ENCODE measurements at regions not wholly inside any gene's neighbourhood (a gene's known extent, or its start where the extent isn't known, plus 50 kb on each side); places are given as distances from the start of the nearest gene placed in this dataset.
"Not testable (repeated sequence)": the region's sequence is repeated elsewhere in the genome, so short reads cannot be mapped to it uniquely, and the experiment has no call there.

GRCh38 chr3:25957026-25957425, 167.1 kb downstream of the OXSM start:
- no peak for DNase-seq

- DNase-seq = no peak
These were observed 170.9 kb downstream of the OXSM start for GRCh38 chr3:25960776-25961175.

GRCh38 chr3:25962255-25962654, 172.4 kb downstream of the OXSM start:
- no peak for DNase-seq

- DNase-seq = no peak
These were observed 174.3 kb downstream of the OXSM start for GRCh38 chr3:25964141-25964540.

- no peak for DNase-seq
These were observed 177.5 kb downstream of the OXSM start for GRCh38 chr3:25967385-25967784.

- no peak for DNase-seq
These were observed 181.8 kb downstream of the OXSM start for GRCh38 chr3:25971736-25972135.

- no peak for DNase-seq
These were observed 183.2 kb downstream of the OXSM start for GRCh38 chr3:25973122-25973521.

GRCh38 chr3:25982756-25983155, 192.9 kb downstream of the OXSM start:
- DNase-seq = no peak

- DNase-seq = no peak
These were observed 195.7 kb downstream of the OXSM start for GRCh38 chr3:25985621-25986020.

GRCh38 chr3:25992606-25993005, 202.7 kb downstream of the OXSM start:
- no peak for DNase-seq

GRCh38 chr3:26004172-26004571, 214.3 kb downstream of the OXSM start:
- no peak for DNase-seq

- no peak for DNase-seq
These were observed 221.4 kb downstream of the OXSM start for GRCh38 chr3:26011276-26011675.

GRCh38 chr3:26012241-26012745, 222.4 kb downstream of the OXSM start:
- DNase-seq = no peak

- no peak for DNase-seq
These were observed 225.9 kb downstream of the OXSM start for GRCh38 chr3:26015752-26016151.

GRCh38 chr3:26018889-26019288, 229.0 kb downstream of the OXSM start:
- no peak for DNase-seq

GRCh38 chr3:26024206-26024605, 234.3 kb downstream of the OXSM start:
- not testable (repeated sequence) for DNase-seq

- no peak for DNase-seq
These were observed 239.4 kb downstream of the OXSM start for GRCh38 chr3:26029321-26029720.

- not testable (repeated sequence) for DNase-seq
These were observed 252.2 kb downstream of the OXSM start for GRCh38 chr3:26042126-26042525.

GRCh38 chr3:26049951-26050350, 260.1 kb downstream of the OXSM start:
- no peak for DNase-seq

GRCh38 chr3:26050776-26051175, 260.9 kb downstream of the OXSM start:
- no peak for DNase-seq

GRCh38 chr3:26058901-26059321, 269.0 kb downstream of the OXSM start:
- no peak for DNase-seq

- no peak for DNase-seq
These were observed 272.1 kb downstream of the OXSM start for GRCh38 chr3:26061947-26062346.

GRCh38 chr3:26064297-26064696, 274.4 kb downstream of the OXSM start:
- no peak for DNase-seq

GRCh38 chr3:26068890-26069289, 279.0 kb downstream of the OXSM start:
- no peak for DNase-seq

- no peak for DNase-seq
These were observed 281.0 kb downstream of the OXSM start for GRCh38 chr3:26070854-26071253.

GRCh38 chr3:26074080-26074479, 284.2 kb downstream of the OXSM start:
- DNase-seq = no peak
